GM19452 (cell line): ENCODE measurements at regions not wholly inside any gene's neighbourhood (a gene's known extent, or its start where the extent isn't known, plus 50 kb on each side); places are given as distances from the start of the nearest gene placed in this dataset.

Experiments
- ATAC-seq: cut with Tn5 transposase; IDR thresholded peaks from one replicate; pipeline ENCODE4 v1.9.1; 2021; ENCODE audit not compliant: unreplicated experiment

GRCh38 chr2:7904319-7904718, 777.5 kb upstream of the ID2 start:
- no peak for ATAC-seq

- ATAC-seq, result no peak
These were observed 776.1 kb upstream of the ID2 start for GRCh38 chr2:7905756-7906155.

GRCh38 chr2:7906431-7906830, 775.4 kb upstream of the ID2 start:
- ATAC-seq, result no peak

- ATAC-seq, result no peak
These were observed 774.8 kb upstream of the ID2 start for GRCh38 chr2:7907041-7907440.

GRCh38 chr2:7910752-7911151, 771.1 kb upstream of the ID2 start:
- ATAC-seq, result no peak

GRCh38 chr2:7911196-7911595, 770.7 kb upstream of the ID2 start:
- ATAC-seq, result no peak

- ATAC-seq, result no peak
These were observed 767.9 kb upstream of the ID2 start for GRCh38 chr2:7913974-7914373.

GRCh38 chr2:7915302-7916091, 766.4 kb upstream of the ID2 start:
- no peak for ATAC-seq

GRCh38 chr2:7916670-7917069, 765.2 kb upstream of the ID2 start:
- no peak for ATAC-seq

GRCh38 chr2:7919510-7919909, 762.3 kb upstream of the ID2 start:
- no peak for ATAC-seq

- ATAC-seq, result no peak
These were observed 757.7 kb upstream of the ID2 start for GRCh38 chr2:7924023-7924762.

- ATAC-seq, result no peak
These were observed 756.4 kb upstream of the ID2 start for GRCh38 chr2:7925506-7925905.

- no peak for ATAC-seq
These were observed 754.2 kb upstream of the ID2 start for GRCh38 chr2:7927691-7928090.

- ATAC-seq, result no peak
These were observed 752.6 kb upstream of the ID2 start for GRCh38 chr2:7929281-7929680.

GRCh38 chr2:7930800-7931635, 750.8 kb upstream of the ID2 start:
- no peak for ATAC-seq

GRCh38 chr2:7931808-7932207, 750.0 kb upstream of the ID2 start:
- no peak for ATAC-seq

- no peak for ATAC-seq
These were observed 748.2 kb upstream of the ID2 start for GRCh38 chr2:7933672-7934071.

GRCh38 chr2:7934476-7934875, 747.4 kb upstream of the ID2 start:
- ATAC-seq, result no peak

- no peak for ATAC-seq
These were observed 744.8 kb upstream of the ID2 start for GRCh38 chr2:7937082-7937481.

GRCh38 chr2:7940723-7941122, 741.1 kb upstream of the ID2 start:
- no peak for ATAC-seq

GRCh38 chr2:7943446-7943845, 738.4 kb upstream of the ID2 start:
- no peak for ATAC-seq

GRCh38 chr2:7945026-7945425, 736.8 kb upstream of the ID2 start:
- ATAC-seq, result no peak
